ENCODE measurements at regions not wholly inside any gene's neighbourhood (a gene's known extent, or its start where the extent isn't known, plus 50 kb on each side); places are given as distances from the start of the nearest gene placed in this dataset.

- Histone ChIP-seq H3K36me3 (ENCODE audit: insufficient read depth) (no peaks in the 10 kb centered on the region), H3K27ac (ENCODE audit: low read depth) (no peak overlapping the region), H3K4me2 (no peak overlapping the region), H3K4me3 (no peak overlapping the region), H3F3A (replicated peaks; ENCODE audit: low read depth) (no peaks in the 10 kb centered on the region), H3K4me1 (ENCODE audit: insufficient read depth) (no peaks in the 10 kb centered on the region), H3K9me2 (ENCODE audit: insufficient read depth) (no peaks in the 10 kb centered on the region), H4K20me1 (replicated peaks; ENCODE audit: insufficient read depth) (no peaks in the 10 kb centered on the region), H3K79me2 (replicated peaks; ENCODE audit: insufficient read depth) (no peaks in the 10 kb centered on the region), H3K27me3 (ENCODE audit: insufficient read depth) (no peaks in the 10 kb centered on the region), H2AFZ (no peak overlapping the region)
- no peak for DNase-seq (ENCODE audit: low spot score)
- no peaks in the 10 kb centered on the region for H3K4me1 Mint-ChIP-seq
- H3K9me3 Mint-ChIP-seq: peaks cover 9% of the 10 kb centered on the region; the same call in 1 of the 3 replicates
- H3K4me3 Mint-ChIP-seq: no peak overlapping the region
- no peak for ATAC-seq
- no peak overlapping the region for H3K27ac Mint-ChIP-seq
- no peaks in the 10 kb centered on the region for H3K36me3 Mint-ChIP-seq (ENCODE audit: low read depth)
- H3K27me3 Mint-ChIP-seq (ENCODE audit: insufficient read depth, low read depth, poor library complexity): peaks cover 2% of the 10 kb centered on the region
- no peak for TF ChIP-seq STAT1 (IDR thresholded peaks at IDR 0.05; ENCODE audit: unreplicated experiment)
- TF ChIP-seq, protein P1, sequence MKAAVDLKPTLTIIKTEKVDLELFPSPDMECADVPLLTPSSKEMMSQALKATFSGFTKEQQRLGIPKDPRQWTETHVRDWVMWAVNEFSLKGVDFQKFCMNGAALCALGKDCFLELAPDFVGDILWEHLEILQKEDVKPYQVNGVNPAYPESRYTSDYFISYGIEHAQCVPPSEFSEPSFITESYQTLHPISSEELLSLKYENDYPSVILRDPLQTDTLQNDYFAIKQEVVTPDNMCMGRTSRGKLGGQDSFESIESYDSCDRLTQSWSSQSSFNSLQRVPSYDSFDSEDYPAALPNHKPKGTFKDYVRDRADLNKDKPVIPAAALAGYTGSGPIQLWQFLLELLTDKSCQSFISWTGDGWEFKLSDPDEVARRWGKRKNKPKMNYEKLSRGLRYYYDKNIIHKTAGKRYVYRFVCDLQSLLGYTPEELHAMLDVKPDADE (IDR thresholded peaks at IDR 0.05): no peak
- TF ChIP-seq ZNF114 (CRISPR knock-in tag; IDR thresholded peaks at IDR 0.05): no peak
- no peak for TF ChIP-seq EZH2 (IDR thresholded peaks at IDR 0.05; ENCODE audit: low read depth, unreplicated experiment)
- TF ChIP-seq, protein P2, sequence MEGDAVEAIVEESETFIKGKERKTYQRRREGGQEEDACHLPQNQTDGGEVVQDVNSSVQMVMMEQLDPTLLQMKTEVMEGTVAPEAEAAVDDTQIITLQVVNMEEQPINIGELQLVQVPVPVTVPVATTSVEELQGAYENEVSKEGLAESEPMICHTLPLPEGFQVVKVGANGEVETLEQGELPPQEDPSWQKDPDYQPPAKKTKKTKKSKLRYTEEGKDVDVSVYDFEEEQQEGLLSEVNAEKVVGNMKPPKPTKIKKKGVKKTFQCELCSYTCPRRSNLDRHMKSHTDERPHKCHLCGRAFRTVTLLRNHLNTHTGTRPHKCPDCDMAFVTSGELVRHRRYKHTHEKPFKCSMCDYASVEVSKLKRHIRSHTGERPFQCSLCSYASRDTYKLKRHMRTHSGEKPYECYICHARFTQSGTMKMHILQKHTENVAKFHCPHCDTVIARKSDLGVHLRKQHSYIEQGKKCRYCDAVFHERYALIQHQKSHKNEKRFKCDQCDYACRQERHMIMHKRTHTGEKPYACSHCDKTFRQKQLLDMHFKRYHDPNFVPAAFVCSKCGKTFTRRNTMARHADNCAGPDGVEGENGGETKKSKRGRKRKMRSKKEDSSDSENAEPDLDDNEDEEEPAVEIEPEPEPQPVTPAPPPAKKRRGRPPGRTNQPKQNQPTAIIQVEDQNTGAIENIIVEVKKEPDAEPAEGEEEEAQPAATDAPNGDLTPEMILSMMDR (conservative IDR thresholded peaks at IDR 0.05; ENCODE audit: low read depth in 2 of 2): no peak
- TF ChIP-seq POLR2AphosphoS5 (IDR thresholded peaks at IDR 0.05; ENCODE audit: low read depth): no peak
- TF ChIP-seq CREB1 (CRISPR knock-in tag; IDR thresholded peaks at IDR 0.05; ENCODE audit: low read depth): no peak
- no peak for TF ChIP-seq NANOG (IDR thresholded peaks at IDR 0.05; ENCODE audit: borderline replicate concordance)
- no peak for TF ChIP-seq JUNB (IDR thresholded peaks at IDR 0.05; ENCODE audit: unreplicated experiment)
- TF ChIP-seq REST (IDR thresholded peaks at IDR 0.05; ENCODE audit: unreplicated experiment): no peak
- TF ChIP-seq, protein P3, sequence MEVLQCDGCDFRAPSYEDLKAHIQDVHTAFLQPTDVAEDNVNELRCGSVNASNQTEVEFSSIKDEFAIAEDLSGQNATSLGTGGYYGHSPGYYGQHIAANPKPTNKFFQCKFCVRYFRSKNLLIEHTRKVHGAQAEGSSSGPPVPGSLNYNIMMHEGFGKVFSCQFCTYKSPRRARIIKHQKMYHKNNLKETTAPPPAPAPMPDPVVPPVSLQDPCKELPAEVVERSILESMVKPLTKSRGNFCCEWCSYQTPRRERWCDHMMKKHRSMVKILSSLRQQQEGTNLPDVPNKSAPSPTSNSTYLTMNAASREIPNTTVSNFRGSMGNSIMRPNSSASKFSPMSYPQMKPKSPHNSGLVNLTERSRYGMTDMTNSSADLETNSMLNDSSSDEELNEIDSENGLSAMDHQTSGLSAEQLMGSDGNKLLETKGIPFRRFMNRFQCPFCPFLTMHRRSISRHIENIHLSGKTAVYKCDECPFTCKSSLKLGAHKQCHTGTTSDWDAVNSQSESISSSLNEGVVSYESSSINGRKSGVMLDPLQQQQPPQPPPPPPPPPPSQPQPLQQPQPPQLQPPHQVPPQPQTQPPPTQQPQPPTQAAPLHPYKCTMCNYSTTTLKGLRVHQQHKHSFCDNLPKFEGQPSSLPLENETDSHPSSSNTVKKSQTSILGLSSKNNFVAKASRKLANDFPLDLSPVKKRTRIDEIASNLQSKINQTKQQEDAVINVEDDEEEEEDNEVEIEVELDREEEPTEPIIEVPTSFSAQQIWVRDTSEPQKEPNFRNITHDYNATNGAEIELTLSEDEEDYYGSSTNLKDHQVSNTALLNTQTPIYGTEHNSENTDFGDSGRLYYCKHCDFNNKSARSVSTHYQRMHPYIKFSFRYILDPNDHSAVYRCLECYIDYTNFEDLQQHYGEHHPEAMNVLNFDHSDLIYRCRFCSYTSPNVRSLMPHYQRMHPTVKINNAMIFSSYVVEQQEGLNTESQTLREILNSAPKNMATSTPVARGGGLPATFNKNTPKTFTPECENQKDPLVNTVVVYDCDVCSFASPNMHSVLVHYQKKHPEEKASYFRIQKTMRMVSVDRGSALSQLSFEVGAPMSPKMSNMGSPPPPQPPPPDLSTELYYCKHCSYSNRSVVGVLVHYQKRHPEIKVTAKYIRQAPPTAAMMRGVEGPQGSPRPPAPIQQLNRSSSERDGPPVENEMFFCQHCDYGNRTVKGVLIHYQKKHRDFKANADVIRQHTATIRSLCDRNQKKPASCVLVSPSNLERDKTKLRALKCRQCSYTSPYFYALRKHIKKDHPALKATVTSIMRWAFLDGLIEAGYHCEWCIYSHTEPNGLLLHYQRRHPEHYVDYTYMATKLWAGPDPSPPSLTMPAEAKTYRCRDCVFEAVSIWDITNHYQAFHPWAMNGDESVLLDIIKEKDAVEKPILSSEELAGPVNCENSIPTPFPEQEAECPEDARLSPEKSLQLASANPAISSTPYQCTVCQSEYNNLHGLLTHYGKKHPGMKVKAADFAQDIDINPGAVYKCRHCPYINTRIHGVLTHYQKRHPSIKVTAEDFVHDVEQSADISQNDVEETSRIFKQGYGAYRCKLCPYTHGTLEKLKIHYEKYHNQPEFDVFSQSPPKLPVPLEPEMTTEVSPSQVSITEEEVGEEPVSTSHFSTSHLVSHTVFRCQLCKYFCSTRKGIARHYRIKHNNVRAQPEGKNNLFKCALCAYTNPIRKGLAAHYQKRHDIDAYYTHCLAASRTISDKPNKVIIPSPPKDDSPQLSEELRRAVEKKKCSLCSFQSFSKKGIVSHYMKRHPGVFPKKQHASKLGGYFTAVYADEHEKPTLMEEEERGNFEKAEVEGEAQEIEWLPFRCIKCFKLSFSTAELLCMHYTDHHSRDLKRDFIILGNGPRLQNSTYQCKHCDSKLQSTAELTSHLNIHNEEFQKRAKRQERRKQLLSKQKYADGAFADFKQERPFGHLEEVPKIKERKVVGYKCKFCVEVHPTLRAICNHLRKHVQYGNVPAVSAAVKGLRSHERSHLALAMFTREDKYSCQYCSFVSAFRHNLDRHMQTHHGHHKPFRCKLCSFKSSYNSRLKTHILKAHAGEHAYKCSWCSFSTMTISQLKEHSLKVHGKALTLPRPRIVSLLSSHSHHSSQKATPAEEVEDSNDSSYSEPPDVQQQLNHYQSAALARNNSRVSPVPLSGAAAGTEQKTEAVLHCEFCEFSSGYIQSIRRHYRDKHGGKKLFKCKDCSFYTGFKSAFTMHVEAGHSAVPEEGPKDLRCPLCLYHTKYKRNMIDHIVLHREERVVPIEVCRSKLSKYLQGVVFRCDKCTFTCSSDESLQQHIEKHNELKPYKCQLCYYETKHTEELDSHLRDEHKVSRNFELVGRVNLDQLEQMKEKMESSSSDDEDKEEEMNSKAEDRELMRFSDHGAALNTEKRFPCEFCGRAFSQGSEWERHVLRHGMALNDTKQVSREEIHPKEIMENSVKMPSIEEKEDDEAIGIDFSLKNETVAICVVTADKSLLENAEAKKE (CRISPR knock-in tag; IDR thresholded peaks at IDR 0.05): no peak
- TF ChIP-seq EZH2phosphoT487 (IDR thresholded peaks at IDR 0.05; ENCODE audit: unreplicated experiment): no peak
- no peak for TF ChIP-seq ZNF331 (CRISPR knock-in tag; IDR thresholded peaks at IDR 0.05; ENCODE audit: low read depth)
Observed at GRCh38 chr5:27900761-27901160, 862.4 kb upstream of the CDH9 start.

Data from GM23338 (cell line).